Glomerular endothelial cell (primary cell): ENCODE measurements at regions not wholly inside any gene's neighbourhood (a gene's known extent, or its start where the extent isn't known, plus 50 kb on each side); places are given as distances from the start of the nearest gene placed in this dataset.

Source experiments
- DNase-seq: peaks from one replicate; pipeline ENCODE4 v3.0.0-alpha.2; 2011; ENCODE audit warnings: low read depth, low spot score; ENCODE audit errors: extremely low read depth

DNA sequence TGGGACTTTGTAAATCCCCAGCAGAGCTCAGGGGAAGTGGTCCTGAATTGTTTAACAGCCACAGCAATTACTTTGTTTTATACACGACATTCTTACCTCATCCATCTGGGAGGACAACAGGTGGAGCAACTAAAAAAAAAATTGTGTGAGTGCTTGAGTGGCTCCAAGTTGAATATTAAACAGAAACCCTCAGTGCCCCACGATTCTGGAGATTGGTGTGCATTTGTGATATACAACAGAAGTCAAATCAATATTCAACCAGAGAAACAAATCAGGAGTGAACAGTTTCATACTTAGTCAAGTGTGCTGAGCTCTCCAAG, 204.8 kb downstream of the HAPSTR1 start:
- no peak for DNase-seq

DNA sequence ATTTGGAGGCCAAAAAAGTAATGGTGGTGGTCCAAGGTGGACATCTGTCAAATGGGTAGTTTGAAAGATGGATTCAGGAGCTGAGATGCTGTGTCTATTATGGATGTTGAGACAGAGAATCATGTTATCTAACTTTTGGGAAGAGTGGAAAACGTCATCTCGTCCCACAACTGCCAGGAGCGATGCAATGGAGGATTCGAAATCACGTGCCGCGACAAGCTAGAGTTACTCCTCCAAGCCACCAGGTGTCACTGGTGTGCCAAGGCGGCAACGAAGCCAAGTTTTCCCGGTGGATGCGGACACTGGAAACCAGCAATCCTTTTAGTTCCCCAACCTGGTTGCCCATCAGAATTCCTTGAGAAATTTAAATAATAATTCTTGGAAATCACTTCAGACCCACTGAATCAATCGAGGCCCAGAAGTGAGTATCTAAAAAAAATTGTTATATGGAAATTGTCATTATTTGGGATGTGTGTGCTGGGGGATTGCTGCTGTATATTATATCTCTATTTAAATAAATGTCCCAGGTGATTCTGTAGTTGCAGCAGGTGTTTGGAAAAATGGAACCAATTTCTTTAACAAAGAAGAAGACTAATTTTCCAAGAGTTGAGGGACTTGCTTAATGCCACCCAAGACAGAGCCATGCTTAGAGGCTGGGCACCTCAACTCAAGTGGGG, 206.1 kb downstream of the HAPSTR1 start:
- DNase-seq = peak; percentile 5

DNA sequence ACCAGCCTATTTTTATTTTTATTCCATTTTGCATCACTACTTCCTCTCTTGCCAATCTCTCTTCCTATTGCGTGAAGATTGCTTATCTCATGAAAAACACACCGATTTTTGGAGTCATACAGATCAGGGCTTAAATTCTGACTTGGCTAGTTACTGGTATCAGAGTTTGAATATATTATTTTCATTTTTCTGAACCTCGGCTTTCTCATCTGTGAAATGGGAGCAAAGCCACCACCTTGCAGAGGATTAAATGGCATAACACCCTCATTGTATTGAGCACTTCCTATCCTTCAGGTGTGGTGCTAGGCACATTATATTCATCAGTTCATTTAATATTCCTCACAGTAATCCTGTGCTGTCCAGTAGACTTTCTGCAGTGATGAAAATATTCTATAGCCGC, 208.8 kb downstream of the HAPSTR1 start:
- no peak for DNase-seq

DNA sequence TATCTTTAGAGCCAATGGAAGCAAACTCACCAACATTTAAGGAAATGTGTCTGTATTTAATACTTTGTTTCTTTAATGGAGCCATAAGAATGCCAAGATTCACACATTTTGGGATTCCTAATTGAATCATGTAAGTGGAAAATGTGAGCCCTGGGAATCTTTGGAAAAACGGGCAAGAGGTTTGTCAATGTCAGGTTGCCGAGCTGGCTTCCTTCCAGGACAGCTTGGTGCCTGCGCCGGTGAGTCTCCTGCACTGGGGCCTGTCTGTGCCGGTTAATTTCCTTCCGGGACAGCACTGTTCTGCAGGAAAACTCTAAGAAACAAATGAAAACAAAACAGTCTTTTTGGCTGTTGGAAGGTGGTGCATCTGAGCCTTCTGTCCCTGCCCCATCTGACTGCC, 210.6 kb downstream of the HAPSTR1 start:
- DNase-seq = no peak

DNA sequence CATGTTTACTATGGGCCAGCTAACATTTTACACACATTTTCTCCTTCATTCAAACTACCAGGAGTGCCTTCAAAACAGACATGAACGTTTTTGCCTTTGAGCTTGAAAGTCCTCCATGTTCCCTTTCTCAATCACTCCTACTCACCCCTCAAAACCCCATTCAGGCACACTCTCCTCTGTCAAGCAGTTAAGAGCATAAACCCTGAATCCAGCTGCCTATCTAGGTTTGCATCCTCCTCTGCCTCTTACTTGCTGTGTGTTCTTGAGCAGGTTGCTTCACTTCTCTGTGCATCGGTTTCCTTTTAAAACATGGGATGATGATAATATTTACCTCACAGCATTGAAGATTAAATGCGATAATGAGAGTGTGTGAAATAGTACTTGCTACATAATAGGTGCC, 215.3 kb downstream of the HAPSTR1 start:
- no peak for DNase-seq

DNA sequence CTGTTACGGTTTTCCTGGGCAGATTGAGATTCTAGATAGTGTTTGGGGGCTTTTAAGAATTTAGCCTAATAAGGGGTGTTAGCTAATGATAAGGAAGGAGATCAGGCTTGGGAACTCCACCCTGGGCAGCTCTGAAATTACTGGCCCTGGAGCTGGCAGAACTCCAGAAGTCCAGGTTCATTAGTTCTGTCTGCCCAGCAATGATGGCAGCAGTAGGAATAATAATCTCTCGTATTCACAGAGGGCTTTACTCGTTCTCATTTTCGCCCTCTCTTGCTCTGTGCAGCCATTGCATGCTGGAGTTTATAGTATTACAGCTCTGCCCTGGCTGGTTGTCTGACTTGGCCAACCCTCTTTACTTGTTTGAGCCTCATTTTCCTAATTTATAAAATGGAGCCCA, 216.0 kb downstream of the HAPSTR1 start:
- DNase-seq = no peak

DNA sequence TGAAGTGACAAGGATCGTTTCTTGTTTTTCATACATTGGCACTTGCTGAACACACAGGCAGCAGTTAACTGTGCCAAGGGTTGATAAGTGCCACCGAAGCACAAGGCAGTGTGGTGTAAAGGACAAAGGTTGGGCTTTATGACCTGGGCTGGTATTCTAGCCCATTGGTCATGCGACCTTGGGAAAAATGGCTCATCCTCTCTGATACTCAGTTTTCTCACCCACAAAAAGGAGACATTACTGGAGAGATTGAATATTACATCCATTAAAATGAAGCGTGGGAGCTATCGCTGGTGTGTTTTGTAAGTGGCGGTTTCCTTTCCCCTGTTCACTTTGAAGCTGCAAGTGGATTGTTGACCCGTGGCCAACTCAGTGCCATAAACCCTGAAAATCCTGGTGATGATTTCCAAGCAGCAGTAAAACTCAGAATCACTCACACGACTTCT, 216.9 kb downstream of the HAPSTR1 start:
- no peak for DNase-seq

DNA sequence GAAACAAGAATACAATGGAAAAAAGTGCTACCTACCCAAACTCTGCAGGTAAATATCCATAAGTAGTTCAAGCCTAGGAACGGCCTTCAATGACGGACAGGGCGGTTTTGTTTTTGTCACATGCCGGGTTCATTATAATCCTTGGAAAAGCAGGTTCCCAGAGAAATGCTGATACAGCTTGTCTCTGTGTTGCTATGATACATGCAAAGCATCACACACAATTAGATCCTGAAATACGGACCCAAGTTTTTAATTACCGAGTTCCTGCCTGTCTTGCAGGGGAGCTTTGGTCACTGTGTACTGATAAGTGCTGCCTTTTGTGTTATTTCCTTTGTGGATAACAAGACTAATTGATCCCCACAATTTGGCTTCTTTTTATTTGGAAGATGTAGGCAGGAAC, 217.4 kb downstream of the HAPSTR1 start:
- no peak for DNase-seq

DNA sequence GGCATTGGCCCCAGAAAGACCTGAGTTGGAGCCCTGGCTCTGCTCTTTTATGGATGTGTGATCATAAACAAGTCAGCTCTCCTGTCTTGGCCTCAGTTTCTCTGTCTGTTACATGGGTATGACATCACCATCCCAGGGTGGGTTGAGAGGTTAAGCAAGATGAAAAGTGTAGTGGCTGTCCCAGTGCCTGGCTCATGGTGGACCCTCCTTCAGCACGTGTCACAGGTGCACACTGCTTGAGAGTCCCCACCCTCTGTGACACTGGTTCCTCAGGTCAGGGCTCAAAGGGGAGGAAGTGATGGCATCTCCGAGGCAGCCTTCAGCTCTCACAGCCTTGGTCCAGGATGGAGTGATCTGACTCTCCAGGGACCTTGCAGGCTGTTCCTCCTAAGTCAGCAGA, 218.4 kb downstream of the HAPSTR1 start:
- DNase-seq = no peak

DNA sequence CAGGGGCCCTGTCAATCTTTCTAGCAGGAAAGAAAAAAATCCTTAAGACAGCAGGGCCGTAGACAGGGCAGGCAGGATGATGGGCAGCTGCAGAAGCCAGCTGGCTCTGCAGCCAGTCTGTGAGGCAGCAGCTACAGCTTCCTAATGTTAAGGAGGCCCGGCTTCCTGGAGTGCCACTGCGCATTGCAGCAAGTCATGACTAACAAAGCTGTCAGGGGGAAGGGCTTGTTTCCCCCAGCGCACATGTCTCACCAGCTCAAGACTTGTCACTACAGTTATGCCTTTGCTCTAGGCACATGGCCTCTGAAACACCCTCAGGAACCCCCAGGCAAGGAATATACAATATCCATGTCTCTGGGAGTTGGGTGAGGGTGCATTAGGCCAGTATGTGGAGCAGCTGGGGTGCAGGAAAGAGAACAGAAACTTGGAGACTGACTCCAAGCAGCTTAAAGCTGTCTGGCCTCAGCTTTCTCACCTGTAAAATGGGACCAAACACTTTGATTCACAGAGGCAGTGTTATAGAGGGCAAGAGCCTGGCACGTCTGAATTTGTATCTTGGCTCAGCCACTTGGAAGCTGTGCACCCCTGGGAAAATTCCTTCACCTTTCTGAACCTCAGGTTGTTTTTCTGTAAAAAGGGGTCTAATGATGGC, 220.0 kb downstream of the HAPSTR1 start:
- no peak for DNase-seq

DNA sequence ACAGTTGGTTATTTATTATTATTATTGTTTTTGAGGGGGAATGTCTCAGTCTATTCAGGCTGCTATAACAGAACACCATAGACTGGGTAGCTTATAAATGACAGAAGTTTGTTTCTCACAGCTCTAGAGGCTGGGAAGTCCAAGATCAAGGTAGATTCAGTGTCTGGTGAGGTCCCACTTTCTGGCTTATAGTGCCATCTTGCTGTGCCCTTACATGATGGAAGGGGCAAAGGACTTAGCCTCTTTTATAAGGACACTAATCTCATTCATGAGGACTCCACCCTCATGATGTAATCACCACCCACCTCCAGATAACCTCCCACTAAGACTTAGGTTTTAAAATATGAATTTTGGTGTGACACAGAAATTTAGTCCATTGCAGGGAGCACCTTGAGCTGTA, 224.6 kb downstream of the HAPSTR1 start:
- DNase-seq = no peak

DNA sequence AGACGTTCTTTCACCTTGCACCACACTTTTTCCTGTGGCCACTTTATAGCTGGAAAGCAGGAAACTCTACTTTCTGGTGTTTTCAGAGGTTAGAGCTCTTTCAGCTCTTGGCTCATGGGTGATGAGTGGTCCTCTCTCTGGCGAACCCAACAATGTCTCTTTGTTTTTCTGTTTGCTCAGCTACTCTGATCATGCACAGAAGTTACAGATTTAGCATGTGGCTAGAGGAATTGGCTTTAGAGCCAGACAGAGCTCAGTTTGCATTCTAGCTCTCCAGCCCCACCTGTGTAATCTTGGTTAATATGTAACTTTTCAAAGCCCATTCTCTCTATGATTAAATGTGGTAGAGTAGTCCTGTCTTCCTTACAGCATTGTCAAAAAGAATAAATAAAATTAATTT, 225.2 kb downstream of the HAPSTR1 start:
- no peak for DNase-seq

DNA sequence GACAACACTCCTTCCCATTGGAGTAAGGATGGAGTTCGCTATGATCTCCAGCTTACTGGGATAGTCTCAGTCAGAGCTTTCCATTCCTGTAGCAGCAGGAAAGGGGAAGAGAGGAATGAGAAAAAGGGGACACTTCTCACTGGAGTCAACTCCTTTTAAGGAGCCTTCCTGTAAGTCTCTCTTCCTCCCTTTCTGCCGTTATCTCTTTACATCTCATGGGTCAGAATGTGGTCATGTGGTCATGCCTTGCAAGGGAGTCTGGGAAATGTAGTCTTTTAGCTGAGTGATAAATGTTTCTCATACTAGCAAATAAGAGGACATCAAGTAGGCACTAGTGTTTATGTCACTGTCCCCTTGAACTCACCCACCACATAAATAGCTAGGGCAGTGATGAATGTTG, 227.3 kb downstream of the HAPSTR1 start:
- DNase-seq = no peak

DNA sequence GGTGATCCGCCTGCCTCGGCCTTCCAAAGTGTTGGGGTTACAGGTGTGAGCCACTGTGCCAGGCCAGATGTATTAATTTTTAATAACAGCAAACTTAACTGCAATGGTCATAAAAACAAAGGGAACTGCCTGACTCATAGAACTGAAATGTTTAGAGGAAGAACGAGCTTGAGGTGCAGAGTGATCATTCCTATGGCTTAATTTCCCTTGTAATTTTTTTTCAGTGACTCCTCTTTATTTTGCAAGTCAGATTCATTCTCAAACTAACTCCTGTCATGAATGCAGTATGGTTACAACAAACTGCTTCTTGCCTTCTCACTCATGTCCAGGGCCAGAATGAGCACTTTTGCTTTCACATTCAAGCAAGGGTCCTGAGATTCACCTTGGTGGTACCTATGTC, 231.3 kb downstream of the HAPSTR1 start:
- no peak for DNase-seq

DNA sequence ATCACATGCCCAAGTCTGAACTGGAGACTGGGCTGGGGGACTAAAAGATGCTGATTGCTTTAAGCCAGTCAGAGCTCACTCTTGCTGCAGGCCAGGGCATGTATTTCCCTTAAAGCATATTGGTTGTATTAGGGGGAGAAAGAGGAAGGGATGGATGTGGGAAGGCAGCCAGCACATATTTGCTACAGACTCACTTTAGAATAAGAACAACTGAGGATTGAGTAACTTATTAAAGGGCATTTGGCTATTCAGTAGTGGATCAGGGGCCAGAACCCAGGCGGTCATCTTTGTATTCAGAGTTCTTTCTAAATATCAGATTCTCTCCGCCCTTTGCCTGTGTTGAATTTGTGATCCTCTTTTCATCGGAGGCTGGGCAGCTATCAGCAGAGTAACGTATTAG, 231.7 kb downstream of the HAPSTR1 start:
- DNase-seq = no peak

DNA sequence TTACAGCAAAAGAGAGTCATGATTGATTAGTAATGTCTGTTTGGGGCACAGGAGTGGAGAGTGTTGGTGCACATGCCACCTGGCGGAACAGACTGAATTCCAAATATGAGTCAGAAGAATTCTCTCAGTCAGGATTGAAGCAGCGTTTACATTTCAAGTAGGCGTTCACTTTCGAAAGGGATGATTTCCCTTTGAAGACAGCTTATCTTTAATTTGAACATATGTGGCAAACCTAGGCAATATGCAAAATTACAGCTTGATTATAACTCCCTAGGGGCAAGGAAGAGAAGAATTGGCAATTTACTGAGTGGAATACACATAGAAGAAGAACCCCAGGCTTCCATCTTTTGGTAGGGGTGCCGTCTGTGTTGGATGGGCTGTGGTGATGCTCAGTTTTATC, 235.8 kb downstream of the HAPSTR1 start:
- no peak for DNase-seq

DNA sequence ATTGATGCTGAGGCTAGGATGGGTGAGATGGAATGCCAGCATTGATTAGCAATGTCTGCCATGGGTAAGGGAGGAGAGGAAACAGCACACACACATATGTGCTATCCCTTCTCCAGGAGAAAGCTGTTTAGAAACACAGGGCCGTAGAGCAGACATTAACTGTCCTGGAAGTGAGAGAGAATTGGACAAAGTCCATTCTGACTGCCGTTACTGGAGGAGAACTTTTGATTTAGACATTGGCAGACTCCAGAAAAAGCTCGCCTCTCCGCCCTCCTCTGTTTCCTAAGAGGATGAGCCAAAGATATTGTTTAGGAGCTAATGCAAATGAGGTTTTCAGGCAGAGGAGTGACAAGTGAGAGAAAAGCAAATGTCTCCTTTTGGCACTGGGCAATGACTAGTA, 237.0 kb downstream of the HAPSTR1 start:
- DNase-seq = no peak

DNA sequence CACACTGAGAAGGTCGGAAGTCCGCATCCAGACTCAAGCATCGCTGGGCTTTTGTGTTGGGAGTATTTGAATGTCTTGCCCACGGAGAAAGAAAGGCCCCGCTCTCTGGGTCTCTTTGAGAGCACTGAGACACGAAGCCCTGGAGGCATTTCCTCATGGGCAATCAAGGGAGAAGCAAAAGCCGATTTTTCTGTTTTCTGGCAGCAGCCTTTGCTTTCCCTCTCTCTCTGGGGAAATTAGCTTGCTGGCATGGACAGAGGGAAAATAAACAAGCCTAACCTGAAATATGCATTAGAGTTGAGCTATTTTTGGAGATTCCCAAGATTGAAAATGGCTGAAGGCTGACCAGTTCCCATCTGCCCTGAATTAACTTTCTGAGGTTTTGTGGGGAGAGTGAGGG, 238.7 kb downstream of the HAPSTR1 start:
- no peak for DNase-seq

DNA sequence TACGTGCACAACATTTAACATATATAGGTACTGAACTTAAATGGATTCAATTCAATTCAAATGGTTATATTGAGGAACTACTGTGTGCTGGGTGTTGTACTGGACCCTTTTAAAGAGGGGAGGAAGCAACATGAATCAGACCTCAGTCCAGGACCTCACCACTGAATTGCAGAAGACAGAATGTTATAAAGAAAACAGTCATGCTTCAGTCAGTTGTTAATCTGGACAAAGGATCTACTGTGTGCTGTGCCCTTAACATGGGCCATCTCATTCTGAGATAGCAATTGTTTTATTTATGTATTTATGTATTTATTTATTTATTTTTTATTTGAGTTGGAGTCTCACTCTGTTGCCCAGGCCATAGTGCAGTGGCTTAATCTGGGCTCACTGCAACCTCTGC, 240.1 kb downstream of the HAPSTR1 start:
- DNase-seq = no peak

DNA sequence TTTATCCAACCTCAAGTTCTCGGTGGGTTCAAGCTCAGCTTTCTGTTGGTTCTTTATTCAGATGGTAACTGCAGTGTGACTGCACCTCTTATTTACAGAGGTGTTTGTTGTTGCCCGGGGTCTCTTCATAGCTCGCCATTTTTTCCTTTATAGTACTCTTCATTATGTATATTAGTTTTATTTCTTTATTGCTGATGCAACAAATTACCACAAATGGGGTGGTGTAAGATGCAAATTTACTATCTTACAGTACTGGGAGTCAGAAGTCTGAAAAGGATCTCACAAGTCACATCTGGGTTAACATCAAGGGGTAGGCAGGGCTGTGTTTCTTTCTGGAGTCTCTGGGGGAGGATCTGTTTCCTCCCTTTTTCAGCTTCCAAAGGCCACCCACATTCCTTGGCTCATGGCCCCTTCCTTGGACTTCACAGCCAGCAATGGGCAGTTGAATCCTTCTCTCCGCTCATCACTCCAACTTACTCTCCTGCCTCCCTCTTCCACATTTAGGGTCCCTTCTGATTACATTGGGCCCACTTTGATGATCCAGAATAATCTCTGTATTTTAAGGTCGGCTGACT, 241.2 kb downstream of the HAPSTR1 start:
- DNase-seq = no peak

DNA sequence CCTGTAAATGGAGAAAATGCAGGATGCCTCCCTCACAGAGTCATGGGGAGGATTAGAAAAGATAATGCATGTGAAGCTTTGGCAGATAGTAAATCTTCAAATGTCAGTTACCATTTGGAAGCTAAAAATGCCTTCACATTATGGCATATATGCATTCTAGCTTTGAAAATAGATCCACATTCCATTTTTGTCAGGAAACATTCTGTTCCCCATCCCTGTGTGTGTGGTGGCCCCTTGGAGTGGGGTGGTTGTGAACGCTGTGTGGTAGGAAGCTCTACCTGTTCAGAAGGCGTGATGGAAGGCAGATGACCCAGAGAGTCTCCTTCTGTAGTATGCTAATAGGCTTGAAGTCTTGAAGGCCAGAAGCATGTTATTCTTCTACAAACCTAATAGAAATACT, 242.0 kb downstream of the HAPSTR1 start:
- DNase-seq = no peak

DNA sequence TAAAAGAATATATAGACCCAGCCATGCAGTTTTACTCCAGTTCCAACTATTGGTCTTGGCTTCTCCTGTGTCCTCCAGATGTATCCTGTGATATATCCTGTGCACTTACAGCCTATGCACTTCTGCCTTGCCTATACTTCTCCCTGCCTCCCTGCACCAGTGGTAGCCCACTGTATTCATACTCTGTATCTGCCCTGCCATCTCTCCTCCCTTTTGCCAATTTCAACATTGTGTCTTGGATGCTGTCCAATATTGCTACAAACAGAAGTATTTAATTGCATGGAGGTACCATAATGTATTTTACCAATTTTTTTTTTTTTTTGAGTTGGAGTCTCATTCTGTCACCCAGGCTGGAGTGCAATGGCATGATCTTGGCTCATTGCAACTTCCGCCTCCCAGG, 242.7 kb downstream of the HAPSTR1 start:
- peak; percentile 7 for DNase-seq
